Uterus (tissue), 3 donors: ENCODE measurements at regions not wholly inside any gene's neighbourhood (a gene's known extent, or its start where the extent isn't known, plus 50 kb on each side); places are given as distances from the start of the nearest gene placed in this dataset.

Experiments
- DNase-seq, 2 donors: peaks; one replicate each; pipeline ENCODE4 v3.0.0-alpha.2; 2019 to 2020
- H3K27ac ChIP-seq, 2 donors: fragments of 200-600 bp; sonication (generic); 1 replicate in 1 of 2; 2 replicates in 1 of 2; pipeline ENCODE4 v1.5.1; 2016 to 2018
- H3K27me3 ChIP-seq, 2 donors: fragments of 200-600 bp; sonication (generic); one replicate each; pipeline ENCODE4 v1.5.1; 2018 to 2019; ENCODE audit warnings: control low read depth in 1 of 2
- H3K36me3 ChIP-seq, 2 donors: fragments of 200-600 bp; sonication (generic); one replicate each; pipeline ENCODE4 v1.5.1; 2019; ENCODE audit warnings: control low read depth in 1 of 2
- H3K4me1 ChIP-seq, 2 donors: fragments of 200-600 bp; sonication (generic); one replicate each; pipeline ENCODE4 v1.5.1; 2018 to 2019; ENCODE audit warnings: control low read depth in 1 of 2
- H3K4me3 ChIP-seq, 2 donors: fragments of 200-600 bp; sonication (generic); 1 replicate in 1 of 2; 2 replicates in 1 of 2; pipeline ENCODE4 v1.5.1; 2018 to 2019; ENCODE audit warnings: mild to moderate bottlenecking in 1 of 2
- H3K9me3 ChIP-seq, 2 donors: fragments of 200-600 bp; sonication (generic); one replicate each; pipeline ENCODE4 v1.5.1; 2019; ENCODE audit warnings: control low read depth in 1 of 2
- POLR2A ChIP-seq, 2 donors: fragments of 450-650 bp; IDR thresholded peaks; one replicate each; pipeline ENCODE4 v1.6.1; 2016; ENCODE audit warnings: antibody characterized with exemption in 2 of 2, mild to moderate bottlenecking in 1 of 2, moderate library complexity in 1 of 2
- intact Hi-C: fragments of 100-400 bp; cut with DNase I; formaldehyde crosslinking; loops from one replicate; pipeline ENCODE4 v1.15.1; 2023; ENCODE audit warnings: low total_unique reads
- TF ChIP-seq, protein P1 (sequence below), 4 experiments: fragments of 200-600 bp in 2 of 4; fragments of 450-650 bp in 2 of 4; sonication (generic) in 2 of 4; IDR thresholded peaks; one replicate each; pipeline ENCODE4 v1.5.1; 2016 to 2019; ENCODE audit warnings: antibody characterized with exemption in 4 of 4, mild to moderate bottlenecking in 2 of 4, moderate library complexity in 1 of 4
- donor health status: DM: yes; HTN: yes; CAD: no.

GRCh38 chr2:57615855-57616556, 430.6 kb upstream of the VRK2 start:
- Histone ChIP-seq H3K27ac (no peak overlapping the region), H3K36me3 (no peaks in the 10 kb centered on the region), H3K4me1 (no peaks in the 10 kb centered on the region), H3K9me3 (no peaks in the 10 kb centered on the region), H3K4me3 (no peak overlapping the region), H3K27me3 (no peaks in the 10 kb centered on the region)
- intact Hi-C loops: no loop called here
- no peak for DNase-seq
- no peak for TF ChIP-seq POLR2A (IDR thresholded peaks at IDR 0.05)
- TF ChIP-seq, protein P1, sequence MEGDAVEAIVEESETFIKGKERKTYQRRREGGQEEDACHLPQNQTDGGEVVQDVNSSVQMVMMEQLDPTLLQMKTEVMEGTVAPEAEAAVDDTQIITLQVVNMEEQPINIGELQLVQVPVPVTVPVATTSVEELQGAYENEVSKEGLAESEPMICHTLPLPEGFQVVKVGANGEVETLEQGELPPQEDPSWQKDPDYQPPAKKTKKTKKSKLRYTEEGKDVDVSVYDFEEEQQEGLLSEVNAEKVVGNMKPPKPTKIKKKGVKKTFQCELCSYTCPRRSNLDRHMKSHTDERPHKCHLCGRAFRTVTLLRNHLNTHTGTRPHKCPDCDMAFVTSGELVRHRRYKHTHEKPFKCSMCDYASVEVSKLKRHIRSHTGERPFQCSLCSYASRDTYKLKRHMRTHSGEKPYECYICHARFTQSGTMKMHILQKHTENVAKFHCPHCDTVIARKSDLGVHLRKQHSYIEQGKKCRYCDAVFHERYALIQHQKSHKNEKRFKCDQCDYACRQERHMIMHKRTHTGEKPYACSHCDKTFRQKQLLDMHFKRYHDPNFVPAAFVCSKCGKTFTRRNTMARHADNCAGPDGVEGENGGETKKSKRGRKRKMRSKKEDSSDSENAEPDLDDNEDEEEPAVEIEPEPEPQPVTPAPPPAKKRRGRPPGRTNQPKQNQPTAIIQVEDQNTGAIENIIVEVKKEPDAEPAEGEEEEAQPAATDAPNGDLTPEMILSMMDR (IDR thresholded peaks at IDR 0.05): no peak

DNA sequence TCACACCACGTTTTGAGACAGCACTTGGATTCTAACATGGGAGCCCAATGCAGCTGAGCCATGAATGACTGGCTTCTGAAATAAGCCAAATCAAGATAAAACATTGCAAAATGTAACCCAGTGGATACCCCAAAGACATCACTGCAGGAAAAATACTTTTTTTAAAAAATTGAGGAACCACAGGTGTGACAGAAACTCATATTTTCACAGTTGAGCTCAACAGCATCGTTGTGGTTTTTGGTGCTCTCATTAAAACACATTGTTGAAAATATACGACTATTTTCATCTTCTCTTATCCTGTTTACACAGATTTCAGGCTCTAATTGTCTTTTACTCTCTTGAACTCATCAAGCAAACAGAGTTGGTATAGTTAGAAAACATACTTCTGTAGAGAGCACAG, 429.3 kb upstream of the VRK2 start:
- H3K4me3 ChIP-seq: no peak overlapping the region
- no peak for TF ChIP-seq POLR2A (IDR thresholded peaks at IDR 0.05)
- TF ChIP-seq, protein P1 (IDR thresholded peaks at IDR 0.05): no peak
- H3K4me1 ChIP-seq: no peaks in the 10 kb centered on the region
- no peak for DNase-seq
- no peaks in the 10 kb centered on the region for H3K36me3 ChIP-seq
- no peaks in the 10 kb centered on the region for H3K27me3 ChIP-seq
- no peaks in the 10 kb centered on the region for H3K9me3 ChIP-seq
- intact Hi-C loops: no loop called here
- no peak overlapping the region for H3K27ac ChIP-seq

GRCh38 chr2:57621122-57621663, 425.4 kb upstream of the VRK2 start:
- H3K27ac ChIP-seq: no peak overlapping the region
- H3K4me1 ChIP-seq: no peaks in the 10 kb centered on the region
- intact Hi-C loops: no loop called here
- no peaks in the 10 kb centered on the region for H3K36me3 ChIP-seq
- H3K27me3 ChIP-seq: no peaks in the 10 kb centered on the region
- no peak for TF ChIP-seq POLR2A (IDR thresholded peaks at IDR 0.05)
- TF ChIP-seq, protein P1 (IDR thresholded peaks at IDR 0.05): no peak
- no peaks in the 10 kb centered on the region for H3K9me3 ChIP-seq
- DNase-seq: no peak
- no peak overlapping the region for H3K4me3 ChIP-seq

- no peaks in the 10 kb centered on the region for H3K36me3 ChIP-seq
- no peak overlapping the region for H3K4me3 ChIP-seq
- no peak for TF ChIP-seq POLR2A (IDR thresholded peaks at IDR 0.05)
- TF ChIP-seq, protein P1 (IDR thresholded peaks at IDR 0.05): no peak
- no peaks in the 10 kb centered on the region for H3K4me1 ChIP-seq
- no peak overlapping the region for H3K27ac ChIP-seq
- no peaks in the 10 kb centered on the region for H3K27me3 ChIP-seq
- H3K9me3 ChIP-seq: no peaks in the 10 kb centered on the region
- no peak for DNase-seq
- intact Hi-C loops: no loop called here
These were observed 424.6 kb upstream of the VRK2 start for GRCh38 chr2:57622009-57622408.

DNA sequence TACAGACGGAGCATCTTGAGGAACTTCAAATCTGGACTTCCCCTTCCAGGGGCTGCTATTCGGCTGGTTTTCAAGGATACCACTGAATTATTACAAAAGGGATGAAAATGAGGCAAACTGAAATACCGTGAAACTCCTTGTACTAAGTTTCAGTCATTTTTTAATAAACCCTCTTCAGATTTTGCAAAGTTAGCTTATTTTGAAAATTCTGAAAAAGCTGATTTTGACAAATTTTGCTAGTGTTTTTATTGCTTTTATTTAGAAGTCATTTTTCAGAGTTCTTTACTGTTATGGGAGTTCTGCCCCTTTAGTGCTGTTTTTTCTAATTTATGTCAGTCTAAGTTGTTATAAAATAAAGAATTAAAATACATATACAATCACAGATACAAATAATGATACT, 390.4 kb upstream of the VRK2 start:
- no peak for TF ChIP-seq POLR2A (IDR thresholded peaks at IDR 0.05)
- TF ChIP-seq, protein P1 (IDR thresholded peaks at IDR 0.05): no peak
- no peak for DNase-seq
- Histone ChIP-seq H3K4me1 (no peaks in the 10 kb centered on the region), H3K36me3 (no peaks in the 10 kb centered on the region), H3K27ac (no peak overlapping the region), H3K9me3 (no peaks in the 10 kb centered on the region), H3K4me3 (no peak overlapping the region), H3K27me3 (no peaks in the 10 kb centered on the region)
- intact Hi-C loops: no loop called here
